ENCODE measurements at regions not wholly inside any gene's neighbourhood (a gene's known extent, or its start where the extent isn't known, plus 50 kb on each side); places are given as distances from the start of the nearest gene placed in this dataset.

DNA sequence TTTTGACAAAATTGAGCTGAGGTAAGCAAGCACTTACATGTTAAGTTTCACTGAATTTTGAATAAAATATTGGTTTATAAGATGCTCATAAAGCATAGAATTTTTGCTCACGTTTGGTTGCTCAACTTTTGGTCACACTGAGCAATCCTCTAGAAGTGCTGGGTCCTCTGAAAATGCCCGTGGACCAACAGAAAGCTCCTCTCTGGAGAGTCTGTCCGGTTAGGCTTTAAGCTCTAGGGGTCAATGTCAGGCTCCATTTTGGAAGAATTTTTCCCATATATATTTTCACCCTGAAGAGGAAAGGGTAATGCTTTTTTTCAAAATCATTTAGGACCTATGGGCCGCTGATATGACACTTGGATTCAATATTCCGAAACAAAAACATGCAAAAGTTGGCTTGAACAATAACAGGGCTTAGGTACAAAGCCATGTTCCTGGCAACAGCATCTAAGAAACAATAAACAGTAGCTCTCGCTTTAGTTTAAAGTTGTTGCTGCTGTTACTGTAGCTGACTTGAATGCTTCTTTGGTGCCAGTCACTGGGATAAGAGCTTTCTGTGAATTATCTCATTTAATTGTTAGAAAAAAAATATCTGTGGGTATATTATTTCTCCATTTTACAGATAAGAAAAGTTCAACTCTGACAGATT lies 131.7 kb upstream of the ESRRG start:
- no peaks in the 10 kb centered on the region for H3K9me3 ChIP-seq (ENCODE audit: control insufficient read depth in 2 of 3, insufficient read depth in 1 of 3, low read length in 3 of 3)
- H3K36me3 ChIP-seq (ENCODE audit: control insufficient read depth in 2 of 3, insufficient read depth in 3 of 3, low read length in 3 of 3) = no peaks in the 10 kb centered on the region
- no peak overlapping the region for H3K4me3 ChIP-seq (ENCODE audit: low read length in 3 of 3)
- DNase-seq = no peak
- H3K9ac ChIP-seq (ENCODE audit: low read length in 3 of 3) = no peak overlapping the region
- H3K27me3 ChIP-seq (ENCODE audit: control insufficient read depth, insufficient read depth, low read length) = no peaks in the 10 kb centered on the region
- TF ChIP-seq, protein P1, sequence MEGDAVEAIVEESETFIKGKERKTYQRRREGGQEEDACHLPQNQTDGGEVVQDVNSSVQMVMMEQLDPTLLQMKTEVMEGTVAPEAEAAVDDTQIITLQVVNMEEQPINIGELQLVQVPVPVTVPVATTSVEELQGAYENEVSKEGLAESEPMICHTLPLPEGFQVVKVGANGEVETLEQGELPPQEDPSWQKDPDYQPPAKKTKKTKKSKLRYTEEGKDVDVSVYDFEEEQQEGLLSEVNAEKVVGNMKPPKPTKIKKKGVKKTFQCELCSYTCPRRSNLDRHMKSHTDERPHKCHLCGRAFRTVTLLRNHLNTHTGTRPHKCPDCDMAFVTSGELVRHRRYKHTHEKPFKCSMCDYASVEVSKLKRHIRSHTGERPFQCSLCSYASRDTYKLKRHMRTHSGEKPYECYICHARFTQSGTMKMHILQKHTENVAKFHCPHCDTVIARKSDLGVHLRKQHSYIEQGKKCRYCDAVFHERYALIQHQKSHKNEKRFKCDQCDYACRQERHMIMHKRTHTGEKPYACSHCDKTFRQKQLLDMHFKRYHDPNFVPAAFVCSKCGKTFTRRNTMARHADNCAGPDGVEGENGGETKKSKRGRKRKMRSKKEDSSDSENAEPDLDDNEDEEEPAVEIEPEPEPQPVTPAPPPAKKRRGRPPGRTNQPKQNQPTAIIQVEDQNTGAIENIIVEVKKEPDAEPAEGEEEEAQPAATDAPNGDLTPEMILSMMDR (IDR thresholded peaks at IDR 0.05; ENCODE audit: borderline replicate concordance, extremely low read depth, insufficient read depth) = no peak
- intact Hi-C loops (cut with DNase I) = no loop called here
- peaks cover 0 to 3% (median 0%) of the 10 kb centered on the region in 3 donors for H3K4me1 ChIP-seq (ENCODE audit: control insufficient read depth in 2 of 3, insufficient read depth in 2 of 3, low read depth in 1 of 3, low read length in 3 of 3)
- FAIRE-seq = no peak
- H3K27ac ChIP-seq (ENCODE audit: low read depth in 2 of 2, low read length in 2 of 2) = no peak overlapping the region

DNA sequence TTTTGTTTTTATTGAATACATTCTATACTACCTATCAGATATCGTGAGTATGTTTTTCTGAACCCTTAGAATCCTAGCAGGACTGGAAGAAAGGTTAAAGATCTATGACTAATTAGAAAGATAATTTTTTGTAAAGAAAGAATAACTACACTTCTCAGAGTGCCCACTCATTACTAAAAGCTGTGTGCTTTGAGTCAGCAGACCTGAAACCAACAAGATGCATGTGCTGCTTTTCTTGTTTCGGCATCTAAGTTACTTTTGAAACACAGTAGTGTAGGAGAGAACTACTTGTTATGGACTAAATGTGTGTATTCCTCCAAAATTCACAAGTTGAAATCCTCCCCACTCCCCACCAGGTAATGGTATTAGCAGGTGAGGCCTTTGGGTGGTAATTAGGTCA lies 127.8 kb upstream of the ESRRG start:
- Histone ChIP-seq H3K27me3 (ENCODE audit: control insufficient read depth, insufficient read depth, low read length) (no peaks in the 10 kb centered on the region), H3K9ac (ENCODE audit: low read length in 3 of 3) (no peak overlapping the region), H3K4me3 (ENCODE audit: low read length in 3 of 3) (no peak overlapping the region), H3K9me3 (ENCODE audit: control insufficient read depth in 2 of 3, insufficient read depth in 1 of 3, low read length in 3 of 3) (no peaks in the 10 kb centered on the region), H3K4me1 (ENCODE audit: control insufficient read depth in 2 of 3, insufficient read depth in 2 of 3, low read depth in 1 of 3, low read length in 3 of 3) (no peaks in the 10 kb centered on the region), H3K27ac (ENCODE audit: low read depth in 2 of 2, low read length in 2 of 2) (no peak overlapping the region), H3K36me3 (ENCODE audit: control insufficient read depth in 2 of 3, insufficient read depth in 3 of 3, low read length in 3 of 3) (no peaks in the 10 kb centered on the region)
- intact Hi-C loops (cut with DNase I) = no loop called here
- DNase-seq (no peak), FAIRE-seq (no peak)
- TF ChIP-seq, protein P1 (IDR thresholded peaks at IDR 0.05; ENCODE audit: borderline replicate concordance, extremely low read depth, insufficient read depth) = no peak

DNA sequence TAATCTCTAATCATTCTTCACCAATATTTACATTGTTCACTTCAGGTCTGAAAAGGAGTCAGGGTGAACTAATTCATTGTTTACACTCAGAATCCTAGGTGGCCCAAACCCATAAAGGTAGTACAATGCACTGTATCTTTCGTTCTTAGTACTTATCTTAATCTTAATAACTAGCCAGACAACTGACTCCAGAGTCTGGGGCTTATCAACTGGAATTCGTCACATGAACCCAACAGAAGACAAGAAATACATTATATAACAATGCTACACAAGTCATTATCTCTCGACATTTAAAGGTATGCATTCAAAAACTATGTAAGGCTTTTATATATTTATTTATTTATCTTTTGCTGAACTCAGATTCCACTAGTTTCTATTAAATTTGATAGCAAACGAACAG lies 125.9 kb upstream of the ESRRG start:
- DNase-seq (no peak), FAIRE-seq (no peak)
- no peaks in the 10 kb centered on the region for H3K9me3 ChIP-seq (ENCODE audit: control insufficient read depth in 2 of 3, insufficient read depth in 1 of 3, low read length in 3 of 3)
- no peak overlapping the region for H3K9ac ChIP-seq (ENCODE audit: low read length in 3 of 3)
- H3K27me3 ChIP-seq (ENCODE audit: control insufficient read depth, insufficient read depth, low read length) = no peaks in the 10 kb centered on the region
- no peak overlapping the region for H3K27ac ChIP-seq (ENCODE audit: low read depth in 2 of 2, low read length in 2 of 2)
- TF ChIP-seq, protein P1 (IDR thresholded peaks at IDR 0.05; ENCODE audit: borderline replicate concordance, extremely low read depth, insufficient read depth) = no peak
- no peak overlapping the region for H3K4me3 ChIP-seq (ENCODE audit: low read length in 3 of 3)
- no peaks in the 10 kb centered on the region for H3K4me1 ChIP-seq (ENCODE audit: control insufficient read depth in 2 of 3, insufficient read depth in 2 of 3, low read depth in 1 of 3, low read length in 3 of 3)
- no peaks in the 10 kb centered on the region for H3K36me3 ChIP-seq (ENCODE audit: control insufficient read depth in 2 of 3, insufficient read depth in 3 of 3, low read length in 3 of 3)
- intact Hi-C loops (cut with DNase I) = no loop called here

Measured in kidney (tissue), 13 donors.